ENCODE measurements at regions not wholly inside any gene's neighbourhood (a gene's known extent, or its start where the extent isn't known, plus 50 kb on each side); places are given as distances from the start of the nearest gene placed in this dataset.

DNA sequence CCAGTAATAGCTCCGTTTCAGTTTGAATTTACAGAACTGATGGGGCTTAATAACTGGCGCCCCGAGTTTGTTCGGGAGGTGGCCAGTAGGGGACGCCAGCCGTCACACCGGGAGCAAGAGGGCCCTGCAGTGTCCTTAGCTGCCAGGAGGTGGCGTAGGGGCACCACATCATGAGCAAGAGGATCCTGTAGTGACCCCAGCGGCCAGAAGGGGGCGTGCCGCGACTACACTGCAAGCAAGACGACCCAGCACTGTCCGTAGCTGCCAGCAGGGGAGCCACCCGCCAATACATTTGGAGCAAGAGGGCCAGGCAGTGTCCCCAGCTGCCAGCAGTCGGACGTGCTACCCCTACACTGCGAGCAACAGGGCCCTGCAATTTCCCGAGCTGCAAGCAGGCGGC is 663.7 kb upstream of the B3GAT1 start:
- DNase-seq (ENCODE audit: low spot score), result no peak

DNA sequence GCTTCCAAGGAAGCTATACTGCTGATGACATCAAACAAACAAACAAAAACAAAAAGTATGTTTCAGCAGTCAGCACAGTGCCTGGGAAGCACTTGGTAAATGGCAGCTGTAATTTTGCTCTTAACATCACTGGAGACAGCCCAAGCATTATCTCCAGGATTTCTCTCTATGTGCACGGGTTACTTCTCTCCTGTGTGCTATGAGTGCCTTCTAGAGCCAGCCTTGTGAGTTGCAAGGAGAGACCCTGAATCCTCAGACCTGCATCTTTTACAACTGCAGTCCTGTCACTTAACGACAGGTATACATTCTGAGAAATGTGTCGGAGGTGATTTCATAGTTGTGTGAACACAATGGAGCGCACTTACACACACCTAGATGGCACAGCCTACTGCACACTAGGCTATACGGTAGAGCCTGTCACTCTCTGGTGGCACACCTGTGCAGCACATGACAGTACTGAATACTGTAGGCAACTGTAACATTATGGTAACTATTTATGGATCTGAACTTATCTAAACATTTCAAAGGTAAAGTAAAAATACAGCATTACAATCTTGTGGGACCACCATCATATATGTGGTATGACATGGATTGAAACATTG is 662.5 kb upstream of the B3GAT1 start:
- no peak for DNase-seq (ENCODE audit: low spot score)

DNA sequence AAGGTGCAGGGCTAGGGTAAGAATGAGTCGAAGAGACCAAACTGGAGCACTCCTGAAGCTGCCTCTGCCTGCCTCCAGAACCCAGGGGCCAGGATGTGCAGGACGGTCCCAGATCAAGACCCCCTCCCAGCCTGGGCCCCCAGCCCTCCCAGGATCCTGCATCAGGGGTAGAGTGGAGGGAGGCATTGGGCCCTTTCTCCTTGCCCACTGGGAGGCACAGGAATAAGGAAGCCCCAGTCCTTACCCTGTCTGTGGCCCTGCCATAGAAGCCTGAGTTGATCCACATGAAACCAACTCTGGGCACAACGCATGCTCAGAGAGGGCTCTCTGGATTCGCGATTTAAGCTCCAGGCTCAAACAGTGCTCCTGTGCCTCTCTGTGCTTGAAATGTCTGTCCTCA is 661.8 kb upstream of the B3GAT1 start:
- no peak for DNase-seq (ENCODE audit: low spot score)

DNA sequence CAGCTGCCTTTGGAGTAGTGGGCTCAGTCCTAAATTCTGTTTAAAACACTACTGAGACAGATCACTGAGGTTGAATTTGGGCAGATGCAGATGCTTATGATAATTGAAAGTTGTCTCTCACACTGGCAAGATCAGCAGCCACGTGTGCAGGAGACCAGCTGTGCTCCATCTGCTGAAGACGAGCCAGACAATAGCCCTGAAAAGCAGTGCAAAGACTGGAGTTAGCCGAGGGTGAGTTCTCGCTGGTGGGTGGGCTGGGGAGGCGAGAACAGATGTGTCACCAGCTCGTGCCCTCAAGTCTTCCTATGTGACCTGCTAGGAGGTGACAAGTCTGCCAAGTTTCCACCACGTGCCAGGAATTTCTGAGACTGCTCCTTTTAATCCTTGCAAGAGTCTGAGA is 661.3 kb upstream of the B3GAT1 start:
- no peak for DNase-seq (ENCODE audit: low spot score)

- no peak for DNase-seq (ENCODE audit: low spot score)
Observed at GRCh38 chr11:135069890-135070289, 657.8 kb upstream of the B3GAT1 start.

- no peak for DNase-seq (ENCODE audit: low spot score)
Observed at GRCh38 chr11:135069063-135069462, 657.0 kb upstream of the B3GAT1 start.

DNA sequence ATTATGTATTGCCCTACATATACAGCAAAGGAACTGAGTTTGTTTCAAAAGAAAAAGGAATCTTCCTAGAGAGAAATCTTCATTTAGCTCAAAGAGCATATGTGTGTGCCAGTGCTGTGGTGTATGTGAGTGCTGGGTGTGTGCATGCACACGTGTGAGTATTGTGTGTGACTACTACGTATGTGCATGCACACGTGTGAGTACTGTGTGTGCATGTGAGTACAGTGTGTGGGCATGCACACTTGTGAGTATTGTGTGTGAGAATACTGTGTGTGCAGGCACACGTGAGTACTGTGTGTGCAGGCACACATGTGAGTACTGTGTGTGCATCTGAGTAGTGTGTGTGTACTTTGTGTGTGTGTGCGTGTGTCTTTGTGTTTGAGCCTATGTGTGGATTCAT is 651.0 kb upstream of the B3GAT1 start:
- DNase-seq (ENCODE audit: low spot score), result no peak

DNA sequence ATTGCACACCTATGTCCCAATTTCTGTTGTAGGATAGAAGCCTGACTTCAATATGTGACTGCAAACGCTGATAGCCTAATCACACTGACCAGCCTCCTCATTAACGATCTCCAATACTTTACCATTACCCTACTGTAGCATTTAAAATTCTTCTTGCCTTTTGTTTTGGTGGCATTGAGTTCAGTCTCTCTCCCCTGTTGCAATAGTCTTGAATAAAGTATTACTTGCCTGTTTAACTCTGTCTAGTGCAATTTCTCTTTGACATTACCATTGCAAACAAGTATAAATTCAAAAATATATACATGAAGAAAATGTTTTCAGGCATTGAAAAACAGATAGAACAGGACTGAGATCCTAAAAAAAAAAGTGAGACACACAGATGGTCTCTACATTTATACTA is 649.1 kb upstream of the B3GAT1 start:
- no peak for DNase-seq (ENCODE audit: low spot score)

DNA sequence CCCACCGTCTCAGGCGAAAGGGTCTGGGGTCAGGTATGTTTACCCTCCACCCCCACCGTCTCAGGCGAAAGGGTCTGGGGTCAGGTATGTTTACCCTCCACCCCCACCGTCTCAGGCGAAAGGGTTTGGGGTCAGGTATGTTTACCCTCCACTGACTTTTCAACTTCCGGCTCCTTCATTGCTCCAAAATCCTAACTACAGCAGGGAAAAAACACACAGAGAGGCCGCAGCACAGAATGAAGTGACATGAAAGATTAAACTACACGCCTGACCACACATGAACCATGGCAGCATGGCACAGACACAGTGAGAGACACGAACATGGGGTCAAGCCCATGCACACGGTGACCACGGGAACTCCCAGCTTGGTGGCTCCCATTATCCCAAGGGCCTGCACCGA is 634.9 kb upstream of the B3GAT1 start:
- no peak for DNase-seq (ENCODE audit: low spot score)

DNA sequence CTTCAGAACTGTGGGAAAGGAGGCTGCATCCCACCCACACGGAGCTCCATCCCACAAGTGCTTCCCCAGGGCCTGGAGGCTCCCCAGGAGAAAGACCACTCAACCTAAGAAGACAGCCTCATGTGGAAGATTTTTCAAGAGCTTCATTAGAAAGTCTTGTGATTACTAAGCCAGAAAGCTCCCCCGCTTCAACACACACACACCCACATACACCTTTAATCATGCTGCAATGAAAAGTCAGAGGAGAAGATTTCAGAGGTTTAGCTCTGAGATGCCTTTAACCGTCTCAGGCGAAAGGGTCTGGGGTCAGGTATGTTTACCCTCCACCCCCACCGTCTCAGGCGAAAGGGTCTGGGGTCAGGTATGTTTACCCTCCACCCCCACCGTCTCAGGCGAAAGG is 634.5 kb upstream of the B3GAT1 start:
- no peak for DNase-seq (ENCODE audit: low spot score)

GRCh38 chr11:135043434-135043833 is 631.4 kb upstream of the B3GAT1 start:
- no peak for DNase-seq (ENCODE audit: low spot score)

GRCh38 chr11:135037828-135038227 is 625.8 kb upstream of the B3GAT1 start:
- no peak for DNase-seq (ENCODE audit: low spot score)

GRCh38 chr11:135036488-135037297 is 624.7 kb upstream of the B3GAT1 start:
- no peak for DNase-seq (ENCODE audit: low spot score)

GRCh38 chr11:135035282-135035681 is 623.2 kb upstream of the B3GAT1 start:
- no peak for DNase-seq (ENCODE audit: low spot score)

DNA sequence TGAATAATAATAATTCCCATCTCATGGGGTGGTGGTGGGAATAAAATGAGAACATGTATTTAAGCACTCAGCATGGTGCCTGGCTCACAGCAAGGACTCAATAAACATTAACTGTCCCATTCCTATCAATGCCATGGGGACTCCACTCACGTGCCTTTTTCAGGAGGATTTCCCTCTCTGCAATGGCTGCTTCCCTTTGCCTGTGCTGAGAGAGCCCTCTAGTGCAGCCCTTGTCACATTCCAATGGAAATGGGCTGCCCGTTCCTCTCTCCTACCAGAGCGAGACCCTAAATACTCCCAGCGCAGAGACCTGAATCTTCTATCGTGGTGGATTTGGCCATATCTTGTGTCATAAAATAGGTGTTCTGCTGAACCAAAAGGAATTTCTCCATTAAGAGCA is 621.5 kb upstream of the B3GAT1 start:
- peak; percentile 60 for DNase-seq (ENCODE audit: low spot score)

- DNase-seq (ENCODE audit: low spot score), result no peak
Observed at GRCh38 chr11:135031205-135031989, 619.4 kb upstream of the B3GAT1 start.

DNA sequence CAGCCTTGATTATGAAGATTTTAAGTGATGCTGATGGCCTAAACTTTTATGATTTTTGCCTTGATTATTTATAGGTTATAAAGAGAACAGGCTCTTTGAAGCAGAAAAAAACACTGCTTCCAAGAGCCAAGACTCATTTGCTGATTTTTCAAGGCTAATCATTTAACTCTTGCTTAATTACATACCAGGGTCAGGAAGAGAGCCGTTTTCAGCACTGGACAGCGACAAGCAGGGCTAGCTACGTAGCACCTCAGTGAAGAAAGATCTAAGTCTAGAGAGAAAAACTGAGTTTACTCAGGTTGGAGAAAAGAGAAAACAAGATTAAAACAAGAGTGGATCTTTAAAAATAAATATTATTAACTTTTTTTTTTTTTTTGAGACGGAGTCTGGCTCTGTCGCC is 615.4 kb upstream of the B3GAT1 start:
- no peak for DNase-seq (ENCODE audit: low spot score)

GRCh38 chr11:135023499-135023898 is 611.5 kb upstream of the B3GAT1 start:
- no peak for DNase-seq (ENCODE audit: low spot score)

GRCh38 chr11:135022454-135022853 is 610.4 kb upstream of the B3GAT1 start:
- no peak for DNase-seq (ENCODE audit: low spot score)

DNA sequence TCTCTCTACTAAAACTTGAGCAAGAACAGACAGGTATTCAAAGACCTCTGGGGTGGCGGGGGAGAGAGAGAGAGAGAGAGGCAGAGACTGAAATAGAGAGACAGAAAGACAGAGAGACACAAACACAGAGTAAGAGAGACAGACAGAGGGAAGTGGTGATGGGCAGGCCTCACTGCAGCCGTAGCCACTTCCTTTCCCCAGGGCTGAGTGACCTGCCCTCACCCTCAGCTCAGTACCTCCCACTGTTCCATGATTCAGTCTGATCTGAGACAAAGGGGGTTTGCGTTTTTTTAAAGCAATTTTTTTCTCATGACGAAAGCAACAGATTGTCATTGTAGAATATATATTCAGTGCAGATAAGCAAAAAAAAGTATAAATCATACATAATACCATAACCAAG is 607.9 kb upstream of the B3GAT1 start:
- no peak for DNase-seq (ENCODE audit: low spot score)

DNA sequence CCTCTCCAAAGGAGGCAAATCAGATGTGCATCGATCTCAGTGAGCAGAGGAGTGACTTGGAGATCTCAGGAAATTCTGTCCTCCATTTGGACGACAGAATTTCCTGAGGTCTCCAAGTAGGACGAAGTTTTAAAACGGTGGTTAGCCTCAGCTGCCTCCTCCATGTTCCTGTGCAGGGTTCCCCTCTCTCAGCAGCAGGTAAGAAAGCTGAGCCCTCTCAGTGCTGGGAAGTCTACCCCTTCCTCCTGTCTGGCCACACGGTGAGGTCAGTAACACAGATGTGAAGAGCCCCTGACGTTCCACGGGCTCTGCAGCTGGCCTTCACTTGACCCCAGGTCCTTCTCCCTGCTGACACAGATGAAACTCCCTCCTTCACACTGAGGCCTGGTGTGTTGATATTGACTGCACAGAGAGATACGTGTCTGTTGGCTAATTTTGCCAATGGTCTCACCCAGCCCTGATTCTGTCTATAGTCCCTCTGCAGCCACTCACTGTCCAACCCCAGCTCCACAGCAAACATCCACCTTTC is 607.4 kb upstream of the B3GAT1 start:
- no peak for DNase-seq (ENCODE audit: low spot score)

DNA sequence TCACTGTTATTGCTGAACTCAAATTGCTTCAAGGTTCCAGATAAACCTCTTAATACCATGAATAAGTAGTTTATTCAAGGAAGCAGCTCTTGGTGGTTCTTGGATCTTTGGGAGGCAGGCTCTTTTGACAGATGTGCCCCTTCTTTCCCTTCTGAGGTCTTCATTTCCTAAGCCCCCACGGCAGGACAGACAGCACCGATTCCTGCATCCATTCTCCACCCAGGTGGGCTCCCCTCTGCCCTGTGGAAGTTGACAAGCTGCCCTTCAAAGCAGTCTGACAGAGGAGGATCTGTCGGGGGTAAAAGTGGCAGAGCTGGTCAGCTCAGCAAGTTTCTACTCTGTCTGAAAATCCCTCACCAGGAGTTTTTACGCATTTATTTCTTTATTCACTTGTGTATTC is 605.3 kb upstream of the B3GAT1 start:
- DNase-seq (ENCODE audit: low spot score), result no peak

DNA sequence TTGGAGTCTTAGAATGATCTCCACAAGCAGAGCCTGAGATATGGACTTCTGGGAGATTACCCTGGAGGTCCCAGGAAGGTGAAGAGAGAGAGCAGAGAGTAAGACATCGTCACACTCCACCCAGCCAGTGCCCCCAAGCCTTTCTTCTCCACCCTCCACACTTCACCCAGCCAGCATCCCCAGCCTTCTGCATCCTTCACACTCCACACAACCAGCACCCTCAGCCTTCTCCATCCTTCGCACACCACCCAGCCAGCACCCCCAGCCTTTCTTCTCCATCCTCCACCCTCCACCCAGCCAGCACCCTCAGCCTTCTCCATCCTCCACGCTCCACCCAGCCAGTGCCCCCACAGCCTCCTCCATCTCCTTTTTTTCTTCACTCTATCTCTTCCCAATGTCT is 603.9 kb upstream of the B3GAT1 start:
- no peak for DNase-seq (ENCODE audit: low spot score)

Data from globus pallidus (tissue), 1 donor.